WTC11 (cell line): ENCODE measurements at regions not wholly inside any gene's neighbourhood (a gene's known extent, or its start where the extent isn't known, plus 50 kb on each side); places are given as distances from the start of the nearest gene placed in this dataset.

Experiments used
- ATAC-seq: fragments of 200-7000 bp; cut with Tn5 transposase; 2 replicates; pipeline ENCODE4 v1.10.0; 2021; ENCODE audit warnings: mild to moderate bottlenecking, moderate library complexity
- CTCF ChIA-PET: fragments of 300-600 bp; sonication (Branson Sonifier 250); formaldehyde crosslinking; loops from one replicate; lab custom pipeline; 2021; ENCODE audit warnings: antibody characterized with exemption; lab: Charles Lee
- POLR2A ChIA-PET: fragments of 350-600 bp; sonication (Branson Sonifier 250); formaldehyde crosslinking; loops from one replicate; lab custom pipeline; 2021; ENCODE audit warnings: antibody characterized with exemption; lab: Charles Lee
- DNase-seq: peaks from one replicate; pipeline ENCODE4 v3.0.0; 2021; ENCODE audit warnings: low spot score
- H3K27ac Mint-ChIP-seq: 2 replicates; pipeline ENCODE4 v1.8.0; 2021; ENCODE audit warnings: mixed read lengths
- H3K27me3 Mint-ChIP-seq: 2 replicates; pipeline ENCODE4 v1.8.0; 2021; ENCODE audit warnings: low read depth, mild to moderate bottlenecking, moderate library complexity, mixed read lengths
- H3K36me3 Mint-ChIP-seq: 2 replicates; pipeline ENCODE4 v1.8.0; 2021; ENCODE audit warnings: mixed read lengths
- H3K4me1 Mint-ChIP-seq: 2 replicates; pipeline ENCODE4 v1.8.0; 2022; ENCODE audit warnings: mixed read lengths
- H3K4me3 Mint-ChIP-seq: 2 replicates; pipeline ENCODE4 v1.8.0; 2021; ENCODE audit warnings: mild to moderate bottlenecking, moderate library complexity, mixed read lengths
- H3K9me3 Mint-ChIP-seq: 2 replicates; pipeline ENCODE4 v1.8.0; 2021; ENCODE audit warnings: mixed read lengths
- ARID4B ChIP-seq: sonication (generic); formaldehyde crosslinking; IDR thresholded peaks from 2 replicates; pipeline ENCODE4 v1.8.0; 2023; ENCODE audit warnings: missing genetic modification reagents, mild to moderate bottlenecking, borderline replicate concordance
- CREB1 ChIP-seq: sonication (generic); formaldehyde crosslinking; IDR thresholded peaks from 2 replicates; pipeline ENCODE4 v1.8.0; 2023; ENCODE audit warnings: mild to moderate bottlenecking, missing genetic modification reagents
- CTCF ChIP-seq: fragments of 200-600 bp; IDR thresholded peaks from 2 replicates; pipeline ENCODE4 v1.8.0; 2022; ENCODE audit warnings: antibody characterized with exemption
- E2F4 ChIP-seq: sonication (generic); formaldehyde crosslinking; IDR thresholded peaks from 2 replicates; pipeline ENCODE4 v1.8.1; 2022; ENCODE audit warnings: low read depth, mild to moderate bottlenecking, moderate library complexity, missing genetic modification reagents, borderline replicate concordance
- HMGA2 ChIP-seq: fragments of 250-450 bp; sonication (Bioruptor Pico); IDR thresholded peaks from 2 replicates; pipeline ENCODE4 v1.4.0; 2021; ENCODE audit warnings: mild to moderate bottlenecking, moderate library complexity
- HMGXB4 ChIP-seq: sonication (generic); formaldehyde crosslinking; IDR thresholded peaks from 2 replicates; pipeline ENCODE4 v1.8.1; 2023; ENCODE audit warnings: mild to moderate bottlenecking, moderate library complexity, missing genetic modification reagents
- MAX ChIP-seq: sonication (generic); formaldehyde crosslinking; IDR thresholded peaks from 2 replicates; pipeline ENCODE4 v1.8.0; 2022; ENCODE audit warnings: mild to moderate bottlenecking, missing genetic modification reagents
- SP1 ChIP-seq: sonication (generic); formaldehyde crosslinking; conservative IDR thresholded peaks from 2 replicates; pipeline ENCODE4 v1.8.1; 2022; ENCODE audit warnings: missing genetic modification reagents
- ZNF281 ChIP-seq: sonication (generic); formaldehyde crosslinking; IDR thresholded peaks from 2 replicates; pipeline ENCODE4 v1.8.0; 2023; ENCODE audit warnings: mild to moderate bottlenecking, missing genetic modification reagents
- ZNF416 ChIP-seq: fragments of 250-450 bp; sonication (Bioruptor Pico); IDR thresholded peaks from 2 replicates; pipeline ENCODE4 v1.9.0; 2021; ENCODE audit warnings: mild to moderate bottlenecking, inconsistent platforms
- ZNF423 ChIP-seq: fragments of 250-450 bp; sonication (Bioruptor Pico); IDR thresholded peaks from 2 replicates; pipeline ENCODE4 v2.1.2; 2022; ENCODE audit warnings: mild to moderate bottlenecking, moderate library complexity
- ZNF532 ChIP-seq: fragments of 250-450 bp; sonication (Bioruptor Pico); IDR thresholded peaks from 2 replicates; pipeline ENCODE4 v1.9.0; 2021; ENCODE audit warnings: mild to moderate bottlenecking, borderline replicate concordance

GRCh38 chr3:80806673-80807072, 954.8 kb downstream of the GBE1 start (continued):
- TF ChIP-seq ZNF532 = no peak
- TF ChIP-seq MAX (CRISPR knock-in tag) = no peak
- TF ChIP-seq HMGXB4 (CRISPR knock-in tag) = no peak
- no peak for TF ChIP-seq ZNF281
- TF ChIP-seq ZNF423 (CRISPR knock-in tag) = no peak
- TF ChIP-seq SP1 (CRISPR knock-in tag) = no peak

GRCh38 chr3:80788914-80789313, 972.5 kb downstream of the GBE1 start:
- Mint-ChIP-seq H3K4me3 (no peak overlapping the region), H3K27me3 (no peaks in the 10 kb centered on the region), H3K4me1 (no peaks in the 10 kb centered on the region), H3K27ac (no peak overlapping the region), H3K36me3 (no peaks in the 10 kb centered on the region), H3K9me3 (peaks cover 11% of the 10 kb centered on the region)
- CTCF ChIA-PET = no interaction called here
- no peak for DNase-seq
- POLR2A ChIA-PET = no interaction called here
- ATAC-seq = no peak
- TF ChIP-seq CTCF (no peak), E2F4 (CRISPR knock-in tag) (no peak), ZNF416 (no peak), CREB1 (no peak), HMGA2 (CRISPR knock-in tag) (peak; percentile 91; the same call in 1 of the 2 replicates)

GRCh38 chr3:80785875-80786274, 975.6 kb downstream of the GBE1 start:
- no peak for TF ChIP-seq ARID4B (CRISPR knock-in tag)
- POLR2A ChIA-PET = no interaction called here
- Mint-ChIP-seq H3K27ac (no peak overlapping the region), H3K4me1 (no peaks in the 10 kb centered on the region), H3K9me3 (no peaks in the 10 kb centered on the region), H3K27me3 (no peaks in the 10 kb centered on the region), H3K36me3 (no peaks in the 10 kb centered on the region; the same call in 1 of the 2 replicates), H3K4me3 (no peak overlapping the region)
- ATAC-seq (no peak), DNase-seq (no peak)
- CTCF ChIA-PET = interaction anchor here (0.6 kb wide), 2 partner anchors 430 to 543 kb away, joined by 3 to 4 read pairs; no protein-coding TSS in a partner anchor
